Left ventricle myocardium inferior (tissue), 1 donor: ENCODE measurements at regions not wholly inside any gene's neighbourhood (a gene's known extent, or its start where the extent isn't known, plus 50 kb on each side); places are given as distances from the start of the nearest gene placed in this dataset.

Experiments
- DNase-seq: peaks from one replicate; pipeline ENCODE4 v3.0.0-alpha.2; 2020
- H3K27ac ChIP-seq: fragments of 200-600 bp; replicated peaks from 2 replicates; pipeline ENCODE4 v1.8.0; 2021
- H3K27me3 ChIP-seq: fragments of 200-600 bp; 2 replicates; pipeline ENCODE4 v1.8.0; 2021; ENCODE audit warnings: low read depth
- H3K36me3 ChIP-seq: fragments of 200-600 bp; 2 replicates; pipeline ENCODE4 v1.8.0; 2021
- H3K4me1 ChIP-seq: fragments of 200-600 bp; 2 replicates; pipeline ENCODE4 v1.8.0; 2021
- H3K4me3 ChIP-seq: fragments of 200-600 bp; 2 replicates; pipeline ENCODE4 v1.8.0; 2021; ENCODE audit warnings: mild to moderate bottlenecking, moderate library complexity
- H3K9me3 ChIP-seq: fragments of 200-600 bp; replicated peaks from 2 replicates; pipeline ENCODE4 v1.8.0; 2021
- intact Hi-C: fragments of 100-400 bp; cut with micrococcal nuclease; formaldehyde crosslinking; loops from one replicate; pipeline ENCODE4 v1.11.0; 2022
- TF ChIP-seq, protein P1 (sequence below): fragments of 200-600 bp; IDR thresholded peaks from 2 replicates; pipeline ENCODE4 v1.8.0; 2021; ENCODE audit warnings: antibody characterized with exemption, mild to moderate bottlenecking, borderline replicate concordance
- donor health status: DM: no; HTN: yes; CAD: no; lungs with severe emphysema.

GRCh38 chr6:169378620-169379381, 125.2 kb upstream of the THBS2 start:
- Histone ChIP-seq H3K36me3 (no peaks in the 10 kb centered on the region), H3K4me1 (no peaks in the 10 kb centered on the region), H3K4me3 (no peak overlapping the region), H3K27me3 (peaks cover 5% of the 10 kb centered on the region), H3K9me3 (peaks cover 13% of the 10 kb centered on the region), H3K27ac (no peak overlapping the region)
- DNase-seq: no peak
- TF ChIP-seq, protein P1, sequence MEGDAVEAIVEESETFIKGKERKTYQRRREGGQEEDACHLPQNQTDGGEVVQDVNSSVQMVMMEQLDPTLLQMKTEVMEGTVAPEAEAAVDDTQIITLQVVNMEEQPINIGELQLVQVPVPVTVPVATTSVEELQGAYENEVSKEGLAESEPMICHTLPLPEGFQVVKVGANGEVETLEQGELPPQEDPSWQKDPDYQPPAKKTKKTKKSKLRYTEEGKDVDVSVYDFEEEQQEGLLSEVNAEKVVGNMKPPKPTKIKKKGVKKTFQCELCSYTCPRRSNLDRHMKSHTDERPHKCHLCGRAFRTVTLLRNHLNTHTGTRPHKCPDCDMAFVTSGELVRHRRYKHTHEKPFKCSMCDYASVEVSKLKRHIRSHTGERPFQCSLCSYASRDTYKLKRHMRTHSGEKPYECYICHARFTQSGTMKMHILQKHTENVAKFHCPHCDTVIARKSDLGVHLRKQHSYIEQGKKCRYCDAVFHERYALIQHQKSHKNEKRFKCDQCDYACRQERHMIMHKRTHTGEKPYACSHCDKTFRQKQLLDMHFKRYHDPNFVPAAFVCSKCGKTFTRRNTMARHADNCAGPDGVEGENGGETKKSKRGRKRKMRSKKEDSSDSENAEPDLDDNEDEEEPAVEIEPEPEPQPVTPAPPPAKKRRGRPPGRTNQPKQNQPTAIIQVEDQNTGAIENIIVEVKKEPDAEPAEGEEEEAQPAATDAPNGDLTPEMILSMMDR: no peak
- intact Hi-C loops: no loop called here

DNA sequence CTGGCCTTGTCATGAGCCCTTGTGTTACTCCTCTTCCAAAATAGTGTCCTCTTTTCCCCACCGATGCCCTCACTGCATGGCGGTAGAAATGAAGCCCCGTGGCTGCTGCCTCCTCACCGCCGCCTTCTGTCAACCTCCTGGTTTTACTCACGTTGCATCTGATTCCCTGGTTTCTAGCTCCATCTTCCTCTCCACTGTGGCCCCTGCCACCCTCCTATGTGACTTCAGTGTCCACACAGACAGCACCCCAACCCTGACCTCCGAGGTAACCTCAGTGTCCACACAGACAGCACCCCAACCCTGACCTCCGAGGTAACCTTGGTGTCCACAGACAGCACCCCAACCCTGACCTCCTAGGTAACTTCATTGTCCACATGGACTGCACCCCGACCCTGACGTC, 122.8 kb upstream of the THBS2 start:
- intact Hi-C loops: no loop called here
- no peak overlapping the region for H3K4me3 ChIP-seq
- DNase-seq: no peak
- H3K27ac ChIP-seq: no peak overlapping the region
- peaks cover 13% of the 10 kb centered on the region for H3K9me3 ChIP-seq
- H3K27me3 ChIP-seq: peaks cover 5% of the 10 kb centered on the region
- no peaks in the 10 kb centered on the region for H3K4me1 ChIP-seq
- H3K36me3 ChIP-seq: no peaks in the 10 kb centered on the region
- TF ChIP-seq, protein P1: no peak

- H3K27ac ChIP-seq: no peak overlapping the region
- peaks cover 5% of the 10 kb centered on the region for H3K27me3 ChIP-seq
- intact Hi-C loops: no loop called here
- TF ChIP-seq, protein P1: no peak
- no peak for DNase-seq
- H3K4me3 ChIP-seq: no peak overlapping the region
- peaks cover 13% of the 10 kb centered on the region for H3K9me3 ChIP-seq
- no peaks in the 10 kb centered on the region for H3K36me3 ChIP-seq
- no peaks in the 10 kb centered on the region for H3K4me1 ChIP-seq
Measured at GRCh38 chr6:169372589-169372988, 118.9 kb upstream of the THBS2 start.

DNA sequence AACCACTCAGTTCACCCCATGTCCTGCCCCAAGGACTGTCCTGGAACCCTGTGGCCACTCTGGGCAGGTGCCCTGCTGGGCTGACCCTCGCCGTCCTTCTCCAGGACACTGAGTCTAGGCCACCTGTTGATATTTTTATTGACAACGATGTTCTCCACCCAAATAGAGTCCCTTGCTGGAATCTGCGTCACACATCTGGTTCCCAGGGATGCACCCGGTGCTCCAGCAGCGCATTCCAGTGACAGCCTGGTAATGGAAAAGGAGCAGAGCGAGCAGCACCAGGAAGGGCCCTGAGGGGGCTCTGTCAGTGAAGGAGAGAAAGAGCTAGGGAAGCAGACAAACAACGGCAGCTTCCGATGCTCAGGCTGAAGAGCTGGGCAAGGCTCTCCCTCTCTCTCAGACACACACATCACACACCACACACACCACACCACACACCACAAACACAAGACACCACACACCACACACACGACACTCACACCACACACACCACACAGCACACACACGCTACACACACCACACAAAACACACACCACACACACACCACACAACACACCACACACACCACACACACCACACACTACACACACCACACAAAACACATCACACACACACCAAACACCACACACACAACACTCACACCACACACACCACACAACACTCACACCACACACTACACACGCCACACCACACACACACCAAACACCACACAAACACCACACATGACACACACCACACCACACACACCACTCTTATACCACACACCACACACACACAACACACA, 117.9 kb upstream of the THBS2 start:
- Histone ChIP-seq H3K4me3 (no peak overlapping the region), H3K27me3 (peaks cover 5% of the 10 kb centered on the region), H3K27ac (no peak overlapping the region), H3K36me3 (no peaks in the 10 kb centered on the region), H3K4me1 (no peaks in the 10 kb centered on the region), H3K9me3 (peaks cover 13% of the 10 kb centered on the region)
- DNase-seq: no peak
- TF ChIP-seq, protein P1: no peak
- intact Hi-C loops: no loop called here

DNA sequence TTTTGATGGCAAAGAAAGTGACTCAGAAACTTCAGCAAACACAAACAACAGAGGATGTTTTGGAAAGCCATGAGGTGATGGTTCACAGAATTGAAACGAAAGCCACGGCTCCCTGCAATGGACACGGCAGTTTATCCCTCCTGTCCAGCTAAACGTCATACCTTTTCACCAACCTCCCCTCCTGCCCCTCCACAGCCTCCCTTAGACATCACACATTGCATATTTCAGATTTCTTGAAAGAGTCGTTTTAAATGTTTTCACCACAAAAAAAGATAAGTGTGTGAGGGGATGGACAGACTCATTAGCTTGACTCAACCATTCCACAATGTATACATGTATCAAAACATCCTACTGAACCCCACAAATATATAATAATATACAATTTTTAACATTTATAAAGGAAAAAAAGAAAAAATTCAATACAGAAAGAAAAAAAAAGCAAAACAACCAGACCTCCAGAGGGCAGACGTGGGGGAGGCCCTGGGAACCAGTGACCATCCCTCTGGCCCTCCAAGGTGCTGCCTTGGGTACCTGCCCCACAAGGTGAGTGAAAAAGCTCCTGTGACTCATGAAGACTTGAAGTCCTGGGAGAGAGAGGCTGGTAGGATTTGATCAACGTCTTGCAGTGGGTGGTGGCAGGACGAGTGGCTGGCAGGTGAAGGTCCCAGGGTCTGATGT, 117.2 kb upstream of the THBS2 start:
- Histone ChIP-seq H3K4me1 (no peaks in the 10 kb centered on the region), H3K9me3 (peaks cover 7% of the 10 kb centered on the region), H3K4me3 (no peak overlapping the region), H3K36me3 (no peaks in the 10 kb centered on the region), H3K27me3 (peaks cover 5% of the 10 kb centered on the region), H3K27ac (no peak overlapping the region)
- TF ChIP-seq, protein P1: no peak
- no peak for DNase-seq
- intact Hi-C loops: no loop called here
